ENCODE measurements at regions not wholly inside any gene's neighbourhood (a gene's known extent, or its start where the extent isn't known, plus 50 kb on each side); places are given as distances from the start of the nearest gene placed in this dataset.
A peak's percentile ranks its signal among the peaks of the same experiment; 100 is the strongest.

- DNase-seq (ENCODE audit: extremely low read depth in 1 of 11, low read depth in 9 of 11, low spot score in 4 of 11): no peak
Measured at GRCh38 chr9:81237565-81238231, 451.6 kb downstream of the TLE1 start.

DNA sequence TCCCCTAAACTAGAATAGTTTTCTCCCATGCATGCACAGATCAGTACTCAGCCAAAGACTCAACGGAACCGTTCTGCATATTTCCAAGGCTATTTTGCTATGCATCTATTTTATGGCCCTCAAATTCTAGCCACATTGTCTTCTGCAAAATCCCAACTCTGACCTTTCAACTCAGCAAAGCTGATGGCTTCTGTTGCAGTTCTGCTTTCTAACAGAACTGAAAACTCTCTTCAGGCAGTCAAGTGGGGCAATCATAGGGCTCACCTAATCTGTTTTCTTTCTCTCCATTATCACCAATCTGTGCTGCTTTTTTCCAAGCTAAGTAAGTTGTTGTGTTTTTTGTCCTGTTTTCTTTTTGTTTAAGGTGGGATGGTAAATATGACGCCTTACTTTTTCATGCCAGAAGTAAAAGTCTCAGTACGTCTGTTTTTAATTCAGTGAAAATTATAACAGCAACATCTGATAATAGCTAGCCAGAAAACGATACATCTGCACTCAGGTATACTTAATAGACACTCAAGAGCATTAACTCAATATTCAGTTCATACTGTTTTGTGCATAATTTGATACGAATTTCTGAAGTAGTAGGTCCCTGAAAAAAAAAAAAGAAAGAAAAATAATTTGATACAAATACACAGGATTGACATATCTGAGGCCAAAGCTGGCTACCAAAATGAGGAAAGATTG, 454.3 kb downstream of the TLE1 start:
- no peak for DNase-seq (ENCODE audit: extremely low read depth in 1 of 11, low read depth in 9 of 11, low spot score in 4 of 11)

- DNase-seq (ENCODE audit: extremely low read depth in 1 of 11, low read depth in 9 of 11, low spot score in 4 of 11): no peak
Measured at GRCh38 chr9:81231011-81231410, 458.3 kb downstream of the TLE1 start.

GRCh38 chr9:81227507-81228245, 461.7 kb downstream of the TLE1 start:
- DNase-seq (ENCODE audit: extremely low read depth in 1 of 11, low read depth in 9 of 11, low spot score in 4 of 11): no peak

DNA sequence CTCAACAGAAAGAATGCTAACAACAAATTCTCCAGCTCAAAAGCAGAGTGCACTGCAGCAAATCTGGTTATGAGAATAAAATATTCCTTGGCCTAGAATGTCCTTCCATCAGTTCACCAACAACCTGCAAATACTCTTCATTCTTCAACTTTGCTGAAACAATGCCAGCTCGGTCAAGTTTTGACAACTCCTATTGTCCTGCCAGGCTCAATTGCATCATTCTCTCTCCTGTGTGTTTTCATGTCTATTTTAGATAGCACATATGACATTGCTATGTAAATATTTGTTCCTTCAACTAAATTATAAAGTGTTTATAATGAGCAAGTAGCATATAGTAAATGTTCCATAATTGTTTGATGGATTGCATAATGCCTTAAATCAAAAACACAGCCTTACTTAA, 463.8 kb downstream of the TLE1 start:
- DNase-seq (ENCODE audit: extremely low read depth in 1 of 11, low read depth in 9 of 11, low spot score in 4 of 11): no peak

GRCh38 chr9:81224166-81225081, 464.9 kb downstream of the TLE1 start:
- DNase-seq (ENCODE audit: extremely low read depth in 1 of 11, low read depth in 9 of 11, low spot score in 4 of 11): peak in 1 of 11 donors; percentile 12

DNA sequence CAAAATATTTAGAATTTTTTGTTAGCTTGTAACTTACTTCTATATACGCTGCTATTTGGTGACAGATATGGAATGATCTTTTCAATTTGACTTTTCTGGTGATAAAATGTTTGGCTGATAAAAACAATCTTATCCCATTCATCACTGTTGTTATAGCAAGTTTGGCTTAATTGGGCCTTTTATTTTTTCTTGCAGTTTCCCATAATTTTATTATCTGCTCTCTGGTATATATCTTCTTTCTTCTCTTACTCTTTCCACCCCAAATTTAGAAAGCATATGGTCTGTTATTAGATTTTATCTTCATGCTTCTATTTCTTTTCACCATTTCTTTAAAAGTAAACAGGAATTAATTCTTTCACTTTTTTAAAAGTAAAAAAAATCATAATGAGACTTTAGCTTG, 474.4 kb downstream of the TLE1 start:
- no peak for DNase-seq (ENCODE audit: extremely low read depth in 1 of 11, low read depth in 9 of 11, low spot score in 4 of 11)

- no peak for DNase-seq (ENCODE audit: extremely low read depth in 1 of 11, low read depth in 9 of 11, low spot score in 4 of 11)
Measured at GRCh38 chr9:81213456-81213855, 475.9 kb downstream of the TLE1 start.

DNA sequence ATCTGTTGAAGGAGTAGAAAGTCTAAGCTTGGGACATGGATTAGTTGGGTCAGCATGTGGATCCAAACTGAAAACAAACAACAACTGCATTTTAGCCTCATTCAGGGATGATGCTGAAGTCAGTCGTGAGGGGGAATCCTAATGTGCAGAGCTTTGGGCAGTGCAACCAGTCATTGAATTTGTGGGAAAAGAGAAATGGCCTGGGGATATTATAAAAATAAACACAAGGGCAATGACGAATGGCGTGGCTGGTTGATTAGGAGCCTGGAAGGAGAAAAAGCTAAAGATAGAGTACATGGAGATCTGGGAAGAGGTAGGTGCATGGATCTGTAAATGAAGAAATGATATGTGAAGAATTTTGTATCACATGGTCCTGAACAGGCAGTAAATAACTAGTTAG, 477.6 kb downstream of the TLE1 start:
- DNase-seq (ENCODE audit: extremely low read depth in 1 of 11, low read depth in 9 of 11, low spot score in 4 of 11): no peak

GRCh38 chr9:81207651-81208050, 481.7 kb downstream of the TLE1 start:
- DNase-seq (ENCODE audit: extremely low read depth in 1 of 11, low read depth in 9 of 11, low spot score in 4 of 11): no peak

DNA sequence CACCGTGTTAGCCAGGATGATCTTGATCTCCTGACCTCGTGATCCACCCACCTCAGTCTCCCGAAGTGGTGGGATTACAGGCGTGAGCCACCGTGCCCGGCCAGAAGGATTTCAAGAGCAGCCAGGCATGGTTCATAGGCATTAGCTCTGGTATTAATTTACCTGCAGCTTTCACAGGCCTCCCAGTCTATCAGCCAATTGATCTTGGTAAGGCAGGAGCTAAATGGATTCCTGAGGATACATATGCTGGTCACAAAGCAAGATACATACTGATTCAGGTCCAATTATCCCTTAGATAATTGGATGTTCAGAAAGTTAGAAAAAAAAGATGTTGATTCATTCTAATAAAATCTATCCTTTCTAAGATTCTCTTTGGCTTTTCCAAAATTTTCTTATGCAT, 487.1 kb downstream of the TLE1 start:
- DNase-seq (ENCODE audit: extremely low read depth in 1 of 11, low read depth in 9 of 11, low spot score in 4 of 11): no peak

DNA sequence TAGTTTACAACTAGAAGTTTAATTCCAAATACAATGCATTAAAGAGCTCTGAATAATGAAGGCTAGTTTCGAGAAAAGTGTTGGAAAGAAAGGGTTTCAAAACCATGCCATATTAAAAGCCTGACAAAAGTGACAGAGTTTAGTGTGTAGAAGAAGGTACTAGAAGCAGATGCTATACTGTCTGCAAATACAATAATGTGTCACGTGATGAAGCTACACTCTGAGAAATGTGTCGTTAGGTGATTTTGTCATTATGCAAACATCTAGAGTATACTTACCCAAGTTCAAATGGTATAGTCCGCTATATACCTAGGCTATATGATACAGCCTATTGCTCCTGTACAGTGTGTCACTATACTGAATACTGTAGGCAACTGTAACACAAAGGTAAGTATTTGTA, 494.1 kb downstream of the TLE1 start:
- DNase-seq (ENCODE audit: extremely low read depth in 1 of 11, low read depth in 9 of 11, low spot score in 4 of 11): no peak

DNA sequence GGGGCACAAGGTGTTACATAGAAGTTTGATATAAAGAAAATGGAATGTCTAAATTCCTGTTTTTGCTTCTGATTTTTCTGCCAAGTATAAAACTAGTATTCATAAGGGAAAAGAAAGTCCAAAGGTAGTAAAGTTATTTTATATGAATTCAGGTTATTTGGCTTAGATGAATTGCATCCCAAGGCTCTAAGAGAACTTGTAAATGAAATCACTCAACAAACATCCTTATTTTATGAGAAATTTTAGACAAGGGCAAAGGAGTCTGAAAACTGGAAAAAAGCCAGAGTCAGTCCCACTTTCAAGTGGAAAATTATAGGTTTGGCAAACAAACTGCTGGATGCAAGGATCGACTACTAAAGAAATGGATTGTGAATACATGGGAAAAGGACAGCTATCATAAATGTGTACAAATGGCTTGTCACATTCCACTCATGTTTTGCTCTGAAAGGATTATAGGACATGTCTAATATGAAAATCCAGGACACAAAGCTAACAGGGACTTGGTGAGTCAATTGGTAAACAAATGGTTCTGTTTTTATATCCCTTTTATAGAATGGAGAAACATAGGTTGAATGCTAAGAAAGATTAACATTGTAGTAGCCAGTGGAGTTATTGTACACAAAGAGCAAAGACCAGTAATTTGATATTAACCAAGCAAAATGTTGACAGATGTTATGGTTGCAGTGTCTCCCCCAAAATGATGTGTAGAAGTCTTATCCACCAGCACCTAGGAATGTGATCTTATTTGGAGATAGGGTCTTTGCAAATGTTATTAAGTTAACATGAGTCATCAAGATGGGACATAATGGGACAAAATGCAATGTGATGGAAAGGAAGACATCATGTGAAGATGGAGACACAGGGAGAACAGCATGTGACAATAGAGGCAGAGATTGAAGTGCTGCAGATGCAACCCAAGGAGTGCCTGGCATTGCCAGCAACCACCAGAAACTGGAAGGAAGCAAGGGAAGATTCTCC, 495.7 kb downstream of the TLE1 start:
- no peak for DNase-seq (ENCODE audit: extremely low read depth in 1 of 11, low read depth in 9 of 11, low spot score in 4 of 11)

DNA sequence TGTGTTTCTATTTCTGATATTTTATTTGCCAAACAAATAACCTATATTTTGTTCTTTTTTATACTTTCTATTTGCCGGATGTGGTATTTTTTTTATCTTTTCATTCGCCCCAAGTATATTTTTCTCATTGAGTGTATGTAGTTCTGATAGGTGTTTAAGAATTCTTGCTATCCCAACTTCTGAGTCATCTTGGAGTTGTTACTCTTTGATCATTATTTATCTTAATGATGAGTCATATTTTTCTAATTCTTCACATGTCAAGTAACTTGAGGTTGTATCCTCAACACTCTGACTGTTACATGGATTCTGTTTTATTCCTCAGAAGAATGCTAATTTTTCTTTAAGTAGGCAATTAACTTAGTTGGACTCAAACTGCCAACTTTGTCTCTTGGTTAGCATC, 498.1 kb downstream of the TLE1 start:
- DNase-seq (ENCODE audit: extremely low read depth in 1 of 11, low read depth in 9 of 11, low spot score in 4 of 11): no peak

GRCh38 chr9:81190659-81191058, 498.7 kb downstream of the TLE1 start:
- no peak for DNase-seq (ENCODE audit: extremely low read depth in 1 of 11, low read depth in 9 of 11, low spot score in 4 of 11)

DNA sequence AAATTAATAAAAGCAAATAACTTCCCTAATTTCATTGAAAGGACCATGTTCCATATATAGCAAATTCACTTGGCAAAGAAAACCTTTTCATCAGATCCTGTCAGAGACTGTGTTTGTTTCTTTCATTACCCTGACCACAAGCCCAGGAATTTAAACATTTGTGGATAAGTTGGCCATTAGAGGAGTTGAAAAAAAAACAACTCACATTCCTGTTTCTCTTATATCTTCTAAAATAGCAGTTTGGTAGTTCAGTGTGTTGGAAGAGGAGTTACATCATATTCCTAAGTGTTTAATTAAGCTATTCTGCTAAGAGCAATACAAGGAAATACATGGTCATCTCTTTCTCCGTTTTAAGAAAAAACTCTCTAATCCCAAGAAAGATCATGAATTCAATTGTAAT, 505.6 kb downstream of the TLE1 start:
- DNase-seq (ENCODE audit: extremely low read depth in 1 of 11, low read depth in 9 of 11, low spot score in 4 of 11): peak in 3 of 11 donors; percentile 16 to 46 (median 17)

GRCh38 chr9:81182431-81182830, 506.9 kb downstream of the TLE1 start:
- no peak for DNase-seq (ENCODE audit: extremely low read depth in 1 of 11, low read depth in 9 of 11, low spot score in 4 of 11)

- no peak for DNase-seq (ENCODE audit: extremely low read depth in 1 of 11, low read depth in 9 of 11, low spot score in 4 of 11)
Measured at GRCh38 chr9:81174023-81174422, 515.3 kb downstream of the TLE1 start.

Data from renal cortex interstitium (tissue), 11 donors.